HCT116 (cell line): ENCODE measurements at regions not wholly inside any gene's neighbourhood (a gene's known extent, or its start where the extent isn't known, plus 50 kb on each side); places are given as distances from the start of the nearest gene placed in this dataset.

ENCODE experiments used
- ATAC-seq: fragments of 200-7000 bp; cut with Tn5 transposase; 2 replicates; pipeline ENCODE4 v1.9.1; 2020; ENCODE audit warnings: mild to moderate bottlenecking, moderate library complexity
- BruUV-seq: library from RNA; stranded (reverse); fragments of 400-500 nt; replicated peaks from 2 replicates; lab custom pipeline; 2021; lab: Mats Ljungman, UMichigan
- CTCF ChIA-PET: fragments of 300-600 bp; sonication (Branson Sonifier 250); formaldehyde crosslinking; loops from one replicate; lab custom pipeline; 2021; ENCODE audit warnings: antibody characterized with exemption; lab: Charles Lee
- POLR2A ChIA-PET: fragments of 300-600, 350-600 bp; sonication (Branson Sonifier 250); formaldehyde crosslinking; loops from one replicate; lab custom pipeline; 2021; ENCODE audit warnings: antibody characterized with exemption; lab: Charles Lee
- RAD21 ChIA-PET, 2 experiments: fragments of 300-600 bp; sonication (Branson Sonifier 250); formaldehyde crosslinking; loops; one replicate each; lab custom pipeline; 2023; ENCODE audit warnings: low total read pairs in 2 of 2; ENCODE audit not compliant: uncharacterized antibody in 2 of 2, unreplicated experiment in 2 of 2, low non-redundant PET in 1 of 2; lab: Charles Lee
- DNase-seq: peaks from one replicate; pipeline ENCODE4 v3.0.0-alpha.2; 2010; ENCODE audit warnings: low read depth, low spot score
- H2AFZ ChIP-seq: fragments of 200-600 bp; shearing (Covaris generic), sonication (generic); 2 replicates; pipeline ENCODE4 v1.6.1; 2017; ENCODE audit warnings: low read depth, mixed run types, mixed read lengths, antibody characterized with exemption, low read length; ENCODE audit not compliant: poor library complexity, severe bottlenecking
- H3K27ac ChIP-seq: 2 replicates; pipeline ENCODE4 v1.5.1; 2012; ENCODE audit warnings: low read depth, low read length
- H3K27me3 ChIP-seq: fragments of 200-600 bp; sonication (generic); 2 replicates; pipeline ENCODE4 v1.6.1; 2016; ENCODE audit warnings: mixed run types, low read length, mixed read lengths; ENCODE audit not compliant: insufficient read depth
- H3K36me3 ChIP-seq, 2 experiments: fragments of 200-500 bp in 1 of 2; fragments of 200-600 bp in 1 of 2; sonication (Bioruptor generic) in 1 of 2; sonication (generic) in 1 of 2; 2 replicates each; pipeline versions ENCODE4 v1.5.1 to v1.6.1; 2014 to 2016; ENCODE audit warnings: low read length in 2 of 2, inconsistent platforms in 1 of 2, mixed read lengths in 1 of 2, mixed run types in 1 of 2; ENCODE audit not compliant: insufficient read depth in 2 of 2, control insufficient read depth in 1 of 2
- H3K4me1 ChIP-seq, 2 experiments: fragments of 200-600 bp in 1 of 2; sonication (generic) in 1 of 2; 2 replicates each; pipeline versions ENCODE4 v1.5.1 to v1.6.1; 2012 to 2017; ENCODE audit warnings: low read length in 2 of 2, inconsistent platforms in 1 of 2, mild to moderate bottlenecking in 1 of 2, mixed read lengths in 1 of 2, mixed run types in 1 of 2, moderate library complexity in 1 of 2; ENCODE audit not compliant: insufficient read depth in 2 of 2, control insufficient read depth in 1 of 2
- H3K4me2 ChIP-seq: fragments of 200-600 bp; sonication (generic); 2 replicates; pipeline ENCODE4 v1.6.1; 2017; ENCODE audit warnings: mixed run types, low read length, mixed read lengths
- H3K4me3 ChIP-seq, 2 experiments: fragments of 200-600 bp in 1 of 2; sonication (generic) in 1 of 2; replicated peaks in 1 of 2; 2 replicates each; pipeline ENCODE4 v1.5.1; 2011 to 2016; ENCODE audit warnings: low read length in 2 of 2, control low read depth in 1 of 2, low read depth in 1 of 2, mild to moderate bottlenecking in 1 of 2, mixed read lengths in 1 of 2, mixed run types in 1 of 2
- H3K79me2 ChIP-seq: fragments of 200-600 bp; sonication (generic); 2 replicates; pipeline ENCODE4 v1.6.1; 2017; ENCODE audit warnings: mild to moderate bottlenecking, mixed run types, low read length, moderate library complexity, mixed read lengths; ENCODE audit not compliant: insufficient read depth
- H3K9ac ChIP-seq: fragments of 200-600 bp; sonication (generic); 2 replicates; pipeline ENCODE4 v1.6.1; 2016; ENCODE audit warnings: low read length, mixed read lengths
- H3K9me2 ChIP-seq: fragments of 200-600 bp; sonication (generic), shearing (Covaris generic); 2 replicates; pipeline ENCODE4 v1.6.1; 2017; ENCODE audit warnings: mixed run types, mild to moderate bottlenecking, moderate library complexity; ENCODE audit not compliant: insufficient read depth
- H3K9me3 ChIP-seq, 2 experiments: fragments of 200-500 bp in 1 of 2; fragments of 200-600 bp in 1 of 2; sonication (Bioruptor generic) in 1 of 2; sonication (generic) in 1 of 2; 2 replicates each; pipeline ENCODE4 v1.6.1; 2014 to 2017; ENCODE audit warnings: low read length in 2 of 2, mixed read lengths in 2 of 2, inconsistent platforms in 1 of 2, low read depth in 1 of 2, mild to moderate bottlenecking in 1 of 2, mixed run types in 1 of 2, moderate library complexity in 1 of 2; ENCODE audit not compliant: control insufficient read depth in 1 of 2, insufficient read depth in 1 of 2
- H4K20me1 ChIP-seq: fragments of 200-600 bp; sonication (generic), shearing (Covaris generic); 2 replicates; pipeline ENCODE4 v1.6.1; 2017; ENCODE audit warnings: mixed run types, mild to moderate bottlenecking, moderate library complexity; ENCODE audit not compliant: insufficient read depth
- EGR1 ChIP-seq: IDR thresholded peaks from 2 replicates; pipeline ENCODE4 v1.6.1; 2012; ENCODE audit warnings: low read depth
- EZH2 ChIP-seq: fragments of 200-600 bp; sonication (generic); IDR thresholded peaks from 2 replicates; pipeline ENCODE4 v1.6.1; 2017; ENCODE audit warnings: antibody characterized with exemption, mixed run types
- POLR2AphosphoS5 ChIP-seq: IDR thresholded peaks from 2 replicates; pipeline ENCODE4 v1.6.1; 2011; ENCODE audit warnings: mild to moderate bottlenecking, low read depth, low read length, moderate library complexity
- SIN3A ChIP-seq: IDR thresholded peaks from 2 replicates; pipeline ENCODE4 v1.6.1; 2012; ENCODE audit warnings: low read depth
- SP1 ChIP-seq: IDR thresholded peaks from 2 replicates; pipeline ENCODE4 v1.6.1; 2012; ENCODE audit warnings: low read depth
- SRF ChIP-seq: IDR thresholded peaks from 2 replicates; pipeline ENCODE4 v1.6.1; 2012; ENCODE audit warnings: low read depth
- TCF7L2 ChIP-seq: IDR thresholded peaks from 2 replicates; pipeline ENCODE4 v1.7.0; 2011; ENCODE audit warnings: borderline replicate concordance, inconsistent platforms; ENCODE audit not compliant: insufficient read depth, insufficient read length; ENCODE audit errors: extremely low read depth
- ZFX ChIP-seq: fragments of 450-650 bp; IDR thresholded peaks from 2 replicates; pipeline ENCODE4 v1.6.1; 2017
- ZNF274 ChIP-seq: fragments of 200-500 bp; sonication (Bioruptor generic); IDR thresholded peaks from 2 replicates; pipeline ENCODE4 v1.6.1; 2014; ENCODE audit warnings: mild to moderate bottlenecking, low read depth, low read length, inconsistent platforms
- intact Hi-C: fragments of 100-400 bp; cut with micrococcal nuclease; formaldehyde crosslinking; loops from 2 replicates; pipeline ENCODE4 v1.10.0; 2022
- TF ChIP-seq, protein P1 (sequence below): IDR thresholded peaks from 2 replicates; pipeline ENCODE4 v1.6.1; 2011; ENCODE audit warnings: mild to moderate bottlenecking, low read length, moderate library complexity; ENCODE audit not compliant: insufficient replicate concordance; ENCODE audit errors: extremely low read depth
- TF ChIP-seq, protein P2 (sequence below): IDR thresholded peaks from 2 replicates; pipeline ENCODE4 v1.6.1; 2012

DNA sequence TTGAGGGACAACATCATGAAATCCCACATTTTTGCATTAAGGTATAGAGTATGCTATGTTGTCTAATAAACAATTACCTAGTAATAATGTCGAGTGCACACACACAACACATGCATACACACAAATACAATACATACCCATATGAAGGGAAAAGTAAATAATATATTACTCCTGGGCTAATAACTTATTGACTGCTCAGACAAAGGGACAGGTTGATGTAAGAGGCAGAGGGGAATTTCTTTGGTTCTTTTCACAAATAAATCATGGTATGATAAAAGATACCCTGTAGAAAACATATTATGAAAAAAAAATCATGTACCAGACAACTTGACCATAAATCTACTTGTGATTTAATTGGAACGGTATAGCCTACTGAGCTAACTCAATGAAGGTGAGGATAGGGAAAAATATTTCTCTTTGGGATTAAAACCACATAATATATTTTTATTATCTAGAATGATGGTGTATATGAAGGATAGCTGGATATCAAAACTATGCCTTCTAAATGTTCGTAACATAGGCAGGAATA lies 398.7 kb upstream of the LRRTM4 start:
- no peak for ATAC-seq
- H4K20me1 ChIP-seq: no peaks in the 10 kb centered on the region
- no peaks in the 10 kb centered on the region for H3K36me3 ChIP-seq
- no peaks in the 10 kb centered on the region for H3K79me2 ChIP-seq
- no peak overlapping the region for H2AFZ ChIP-seq
- BruUV-seq: no TSS peak
- RAD21 ChIA-PET: no interaction called here
- no peak overlapping the region for H3K27ac ChIP-seq
- CTCF ChIA-PET: no interaction called here
- TF ChIP-seq ZNF274 (no peak), POLR2AphosphoS5 (no peak), EGR1 (no peak), EZH2 (no peak), TCF7L2 (no peak), SRF (no peak), SP1 (no peak), ZFX (no peak), SIN3A (no peak)
- TF ChIP-seq, protein P1, sequence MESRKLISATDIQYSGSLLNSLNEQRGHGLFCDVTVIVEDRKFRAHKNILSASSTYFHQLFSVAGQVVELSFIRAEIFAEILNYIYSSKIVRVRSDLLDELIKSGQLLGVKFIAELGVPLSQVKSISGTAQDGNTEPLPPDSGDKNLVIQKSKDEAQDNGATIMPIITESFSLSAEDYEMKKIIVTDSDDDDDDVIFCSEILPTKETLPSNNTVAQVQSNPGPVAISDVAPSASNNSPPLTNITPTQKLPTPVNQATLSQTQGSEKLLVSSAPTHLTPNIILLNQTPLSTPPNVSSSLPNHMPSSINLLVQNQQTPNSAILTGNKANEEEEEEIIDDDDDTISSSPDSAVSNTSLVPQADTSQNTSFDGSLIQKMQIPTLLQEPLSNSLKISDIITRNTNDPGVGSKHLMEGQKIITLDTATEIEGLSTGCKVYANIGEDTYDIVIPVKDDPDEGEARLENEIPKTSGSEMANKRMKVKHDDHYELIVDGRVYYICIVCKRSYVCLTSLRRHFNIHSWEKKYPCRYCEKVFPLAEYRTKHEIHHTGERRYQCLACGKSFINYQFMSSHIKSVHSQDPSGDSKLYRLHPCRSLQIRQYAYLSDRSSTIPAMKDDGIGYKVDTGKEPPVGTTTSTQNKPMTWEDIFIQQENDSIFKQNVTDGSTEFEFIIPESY: no peak
- TF ChIP-seq, protein P2, sequence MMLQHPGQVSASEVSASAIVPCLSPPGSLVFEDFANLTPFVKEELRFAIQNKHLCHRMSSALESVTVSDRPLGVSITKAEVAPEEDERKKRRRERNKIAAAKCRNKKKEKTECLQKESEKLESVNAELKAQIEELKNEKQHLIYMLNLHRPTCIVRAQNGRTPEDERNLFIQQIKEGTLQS: no peak
- intact Hi-C loops: no loop called here
- POLR2A ChIA-PET: no interaction called here
- no peak overlapping the region for H3K4me3 ChIP-seq
- no peaks in the 10 kb centered on the region for H3K9me2 ChIP-seq
- no peak for DNase-seq
- H3K9me3 ChIP-seq: peaks cover 3 to 14% of the 10 kb centered on the region in 2 experiments; a peak in 2 of 4 replicates
- H3K9ac ChIP-seq: no peak overlapping the region
- H3K27me3 ChIP-seq: no peaks in the 10 kb centered on the region
- H3K4me1 ChIP-seq: no peaks in the 10 kb centered on the region
- H3K4me2 ChIP-seq: no peak overlapping the region
